K562 (cell line): ENCODE measurements at regions not wholly inside any gene's neighbourhood (a gene's known extent, or its start where the extent isn't known, plus 50 kb on each side); places are given as distances from the start of the nearest gene placed in this dataset.

Source experiments
- ATAC-seq: fragments of 200-7000 bp; cut with Tn5 transposase; 3 replicates; pipeline ENCODE4 v1.9.1; 2020; ENCODE audit warnings: moderate library complexity
- BruUV-seq: library from RNA; stranded (reverse); fragments of 400-500 nt; replicated peaks from 2 replicates; lab custom pipeline; 2021; lab: Mats Ljungman, UMichigan
- CTCF ChIA-PET: fragments of 300-600 bp; formaldehyde crosslinking; extraction: SDS; loops from one replicate; lab custom pipeline; 2021; ENCODE audit warnings: low intra/inter-chr PET ratio; lab: Yijun Ruan, JAX
- POLR2A ChIA-PET: fragments of 300-600, 350-650 bp; sonication (Branson Sonifier 250); formaldehyde crosslinking; extraction: SDS; loops from one replicate; lab custom pipeline; 2021; ENCODE audit warnings: antibody characterized with exemption, inconsistent platforms; lab: Yijun Ruan, JAX
- DNase-seq, 4 experiments: peaks; one replicate each; pipeline versions ENCODE4 v3.0.0 to v3.0.0-alpha.2; 2011 to 2018; ENCODE audit warnings: low spot score in 3 of 4, mixed read lengths in 3 of 4; ENCODE audit errors: extremely low read depth in 1 of 4
- FAIRE-seq: peaks from 2 replicates; lab custom pipeline; 2011; peaks lifted over from hg19 to GRCh38; lab: Jason Lieb, UNC
- H2AFZ ChIP-seq: 2 replicates; pipeline ENCODE4 v1.6.0; 2011; ENCODE audit warnings: low read depth, low read length, control low read depth, inconsistent platforms
- H3K27ac ChIP-seq: fragments of 200-600 bp; 3 replicates; pipeline ENCODE4 v1.8.0; 2011; ENCODE audit warnings: low read depth, mild to moderate bottlenecking, control low read depth, inconsistent platforms, low read length, moderate library complexity, mixed read lengths; ENCODE audit errors: extremely low read depth
- H3K27me3 ChIP-seq, 2 experiments: fragments of 300-600 bp in 1 of 2; 2 replicates in 1 of 2; 3 replicates in 1 of 2; pipeline versions ENCODE4 v1.6.0 to v1.8.0; 2011; ENCODE audit warnings: inconsistent platforms in 2 of 2, low read length in 2 of 2, mild to moderate bottlenecking in 1 of 2, mixed read lengths in 1 of 2, moderate library complexity in 1 of 2; ENCODE audit not compliant: control insufficient read depth in 2 of 2, insufficient read depth in 2 of 2
- H3K36me3 ChIP-seq: fragments of 300-600 bp; 3 replicates; pipeline ENCODE4 v1.8.0; 2011; ENCODE audit warnings: mild to moderate bottlenecking, low read length, inconsistent platforms; ENCODE audit not compliant: control insufficient read depth, insufficient read depth
- H3K4me1 ChIP-seq, 2 experiments: fragments of 200-600 bp in 1 of 2; replicated peaks in 1 of 2; 2 replicates in 1 of 2; 3 replicates in 1 of 2; pipeline versions ENCODE4 v1.5.1 to v1.8.0; 2011; ENCODE audit warnings: inconsistent platforms in 2 of 2, low read length in 2 of 2, mild to moderate bottlenecking in 1 of 2, mixed read lengths in 1 of 2, moderate library complexity in 1 of 2; ENCODE audit not compliant: control insufficient read depth in 2 of 2, insufficient read depth in 2 of 2
- H3K4me2 ChIP-seq: 2 replicates; pipeline ENCODE4 v1.6.1; 2011; ENCODE audit warnings: low read length, control low read depth, inconsistent platforms, mixed read lengths; ENCODE audit not compliant: insufficient read depth
- H3K4me3 ChIP-seq: fragments of 200-600 bp; sonication (generic), shearing (Covaris generic); 2 replicates; pipeline ENCODE4 v1.5.1; 2016; ENCODE audit warnings: control low read depth, inconsistent platforms
- H3K79me2 ChIP-seq: fragments of 200-600 bp; 3 replicates; pipeline ENCODE4 v1.8.0; 2011; ENCODE audit warnings: low read length, inconsistent platforms; ENCODE audit not compliant: control insufficient read depth, insufficient read depth
- H3K9ac ChIP-seq, 2 experiments: 2 replicates each; pipeline versions ENCODE4 v1.6.0 to v1.6.1; 2011; ENCODE audit warnings: low read depth in 2 of 2, low read length in 2 of 2, control low read depth in 1 of 2, inconsistent platforms in 1 of 2, mild to moderate bottlenecking in 1 of 2, mixed read lengths in 1 of 2; ENCODE audit not compliant: insufficient read depth in 1 of 2
- H3K9me1 ChIP-seq: one replicate; pipeline ENCODE4 v1.6.0; 2011; ENCODE audit warnings: inconsistent platforms, mild to moderate bottlenecking, low read length, moderate library complexity; ENCODE audit not compliant: control insufficient read depth, insufficient read depth
- H3K9me3 ChIP-seq: replicated peaks from 2 replicates; pipeline ENCODE4 v1.5.1; 2011; ENCODE audit warnings: low read depth, low read length, inconsistent platforms; ENCODE audit not compliant: control insufficient read depth, insufficient read depth
- H4K20me1 ChIP-seq: replicated peaks from 2 replicates; pipeline ENCODE4 v1.6.1; 2011; ENCODE audit warnings: low read length, inconsistent platforms, mixed read lengths; ENCODE audit not compliant: control insufficient read depth, insufficient read depth
- ASH1L ChIP-seq: fragments of 450-650 bp; IDR thresholded peaks from 2 replicates; pipeline ENCODE4 v1.6.1; 2018; ENCODE audit warnings: borderline replicate concordance, mild to moderate bottlenecking, low read depth; ENCODE audit not compliant: partially characterized antibody
- CBFA2T3 ChIP-seq: fragments of 450-650 bp; IDR thresholded peaks from 2 replicates; pipeline ENCODE4 v1.6.1; 2017
- GATA2 ChIP-seq: sonication (generic); formaldehyde crosslinking; IDR thresholded peaks from 2 replicates; pipeline ENCODE4 v1.4.0; 2020; ENCODE audit warnings: mild to moderate bottlenecking, missing genetic modification reagents
- NFXL1 ChIP-seq: fragments of 450-650 bp; formaldehyde crosslinking; IDR thresholded peaks from 2 replicates; pipeline ENCODE4 v1.4.0; 2021; ENCODE audit warnings: mild to moderate bottlenecking
- TCF3 ChIP-seq: sonication (generic); formaldehyde crosslinking; IDR thresholded peaks from 2 replicates; pipeline ENCODE4 v1.4.0; 2020; ENCODE audit warnings: mild to moderate bottlenecking, missing genetic modification reagents
- USF2 ChIP-seq: sonication (generic); formaldehyde crosslinking; IDR thresholded peaks from 2 replicates; pipeline ENCODE4 v1.5.0; 2020; ENCODE audit warnings: missing genetic modification reagents
- ZNF324 ChIP-seq: fragments of 250-450 bp; sonication (Bioruptor Pico); IDR thresholded peaks from 2 replicates; pipeline ENCODE4 v1.4.0; 2020; ENCODE audit warnings: mild to moderate bottlenecking
- ZNF592 ChIP-seq: fragments of 450-650 bp; IDR thresholded peaks from 2 replicates; pipeline ENCODE4 v1.6.1; 2017; ENCODE audit warnings: antibody characterized with exemption, mild to moderate bottlenecking
- WGBS: fragments of 100-300 bp; shearing (Covaris generic); methylation state at CpG from one replicate; pipeline ENCODE4 v1.1.6; 2016; ENCODE audit warnings: low coverage, mixed read lengths; ENCODE audit not compliant: insufficient coverage; ENCODE audit errors: missing lambda C conversion rate; 5-methylcytosine and 5-hydroxymethylcytosine counted together
- in situ Hi-C: fragments of 300-500 bp; cut with MboI; formaldehyde crosslinking; loops from 4 replicates; pipeline ENCODE4 v1.15.0; 2018; ENCODE audit warnings: inconsistent platforms, mixed read lengths
- intact Hi-C: fragments of 100-400 bp; cut with micrococcal nuclease; formaldehyde crosslinking; loops from 2 replicates; pipeline ENCODE4 v1.14.2; 2022

- TF ChIP-seq ZNF592 (no peak), ASH1L (no peak), ZNF324 (CRISPR knock-in tag) (no peak), USF2 (CRISPR knock-in tag) (no peak)
Observed at GRCh38 chr14:44414646-44415045, 92.4 kb downstream of the FSCB start (continued).

- ChIA-PET POLR2A (no interaction called here), CTCF (no interaction called here)
- no peaks in the 10 kb centered on the region for H3K4me1 ChIP-seq
- H3K4me2 ChIP-seq: no peak overlapping the region
- FAIRE-seq (no peak), DNase-seq (peak in 1 of 4 experiments; percentile 22), ATAC-seq (peak; percentile 35; the same call in 1 of the 3 replicates)
- no peak overlapping the region for H3K9ac ChIP-seq
- peak; percentile 18; the same call in 1 of the 2 replicates for TF ChIP-seq GATA2
- TF ChIP-seq NFXL1: no peak
- TF ChIP-seq CBFA2T3: peak; percentile 28; the same call in 1 of the 2 replicates
- peak; percentile 64 for TF ChIP-seq TCF3 (CRISPR knock-in tag)
- no peak overlapping the region for H3K27ac ChIP-seq
- intact Hi-C loops: no loop called here
- no TSS peak for BruUV-seq
- WGBS: 0% methylated on average over 1 of the region's 1 CpG
- in situ Hi-C loops: no loop called here
- no peaks in the 10 kb centered on the region for H3K36me3 ChIP-seq
- H3K27me3 ChIP-seq: no peaks in the 10 kb centered on the region
- no peak overlapping the region for H3K4me3 ChIP-seq
- H3K9me3 ChIP-seq: no peaks in the 10 kb centered on the region
- H2AFZ ChIP-seq: no peak overlapping the region
- no peaks in the 10 kb centered on the region for H3K9me1 ChIP-seq
- H3K79me2 ChIP-seq: no peaks in the 10 kb centered on the region
- H4K20me1 ChIP-seq: no peaks in the 10 kb centered on the region
Observed at GRCh38 chr14:44412858-44413569, 94.1 kb downstream of the FSCB start.
